ENCODE measurements at regions not wholly inside any gene's neighbourhood (a gene's known extent, or its start where the extent isn't known, plus 50 kb on each side); places are given as distances from the start of the nearest gene placed in this dataset.
"Not testable (repeated sequence)": the region's sequence is repeated elsewhere in the genome, so short reads cannot be mapped to it uniquely, and the experiment has no call there.

DNA sequence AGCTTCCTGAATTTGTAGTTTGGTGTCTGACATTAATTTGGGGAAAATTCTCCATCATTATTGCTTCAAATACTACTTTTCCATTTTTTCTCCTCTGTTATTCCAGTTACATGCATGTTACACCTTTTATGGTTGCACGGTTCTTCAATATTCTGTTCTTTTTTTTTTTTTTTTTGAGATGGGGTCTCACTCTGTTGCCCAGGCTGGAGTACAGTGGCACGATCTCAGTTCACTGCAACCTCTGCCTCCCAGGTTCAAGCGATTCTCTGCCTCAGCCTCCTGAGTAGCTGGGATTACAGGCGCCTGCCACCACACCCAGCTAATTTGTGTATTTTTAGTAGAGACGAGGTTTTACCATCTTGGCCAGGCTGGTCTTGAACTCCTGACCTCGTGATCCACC lies 109.4 kb upstream of the XIST start:
- TF ChIP-seq, protein P1, sequence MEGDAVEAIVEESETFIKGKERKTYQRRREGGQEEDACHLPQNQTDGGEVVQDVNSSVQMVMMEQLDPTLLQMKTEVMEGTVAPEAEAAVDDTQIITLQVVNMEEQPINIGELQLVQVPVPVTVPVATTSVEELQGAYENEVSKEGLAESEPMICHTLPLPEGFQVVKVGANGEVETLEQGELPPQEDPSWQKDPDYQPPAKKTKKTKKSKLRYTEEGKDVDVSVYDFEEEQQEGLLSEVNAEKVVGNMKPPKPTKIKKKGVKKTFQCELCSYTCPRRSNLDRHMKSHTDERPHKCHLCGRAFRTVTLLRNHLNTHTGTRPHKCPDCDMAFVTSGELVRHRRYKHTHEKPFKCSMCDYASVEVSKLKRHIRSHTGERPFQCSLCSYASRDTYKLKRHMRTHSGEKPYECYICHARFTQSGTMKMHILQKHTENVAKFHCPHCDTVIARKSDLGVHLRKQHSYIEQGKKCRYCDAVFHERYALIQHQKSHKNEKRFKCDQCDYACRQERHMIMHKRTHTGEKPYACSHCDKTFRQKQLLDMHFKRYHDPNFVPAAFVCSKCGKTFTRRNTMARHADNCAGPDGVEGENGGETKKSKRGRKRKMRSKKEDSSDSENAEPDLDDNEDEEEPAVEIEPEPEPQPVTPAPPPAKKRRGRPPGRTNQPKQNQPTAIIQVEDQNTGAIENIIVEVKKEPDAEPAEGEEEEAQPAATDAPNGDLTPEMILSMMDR (IDR thresholded peaks at IDR 0.05), result not testable (repeated sequence)
- TF ChIP-seq EZH2 (IDR thresholded peaks at IDR 0.05; ENCODE audit: borderline replicate concordance, insufficient read depth, low read depth, low read length, poor library complexity, severe bottlenecking), result not testable (repeated sequence)
